ENCODE measurements at regions not wholly inside any gene's neighbourhood (a gene's known extent, or its start where the extent isn't known, plus 50 kb on each side); places are given as distances from the start of the nearest gene placed in this dataset.

DNA sequence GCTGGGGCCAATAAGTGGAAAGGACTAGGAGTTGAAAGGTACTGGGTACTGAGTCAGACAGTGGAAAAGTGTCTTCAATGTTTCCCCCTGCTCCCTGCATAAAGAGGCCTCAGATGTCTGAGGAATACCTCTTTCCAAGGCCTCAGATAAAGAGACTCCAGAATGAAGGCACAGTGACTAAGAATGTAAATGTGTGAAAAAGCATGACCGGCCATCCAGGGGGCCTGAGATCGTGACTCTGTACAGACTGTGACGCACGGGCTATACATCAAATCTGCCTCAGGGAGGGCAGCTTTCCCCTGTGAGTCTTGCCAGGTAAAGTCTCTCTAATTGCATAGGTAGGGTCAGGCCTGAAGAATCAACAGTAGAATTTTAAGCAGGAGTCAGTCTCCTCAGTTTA, 1690.5 kb downstream of the KCNT2 start (continued):
- TF ChIP-seq ZNF507 (tag; conservative IDR thresholded peaks at IDR 0.05) (no peak), ZNF407 (IDR thresholded peaks at IDR 0.05; ENCODE audit: low read depth) (no peak), ZNF589 (CRISPR knock-in tag; IDR thresholded peaks at IDR 0.05; ENCODE audit: low read depth) (0 out of 2 replicates have a peak, but pooled peaks have one; percentile 31), ZBTB17 (CRISPR knock-in tag; IDR thresholded peaks at IDR 0.05) (0 out of 2 replicates have a peak, but pooled peaks have one; percentile 23), CHD1 (IDR thresholded peaks at IDR 0.05; ENCODE audit: low read length) (no peak)

Data from K562 (cell line).